GM20000 (cell line): ENCODE measurements at regions not wholly inside any gene's neighbourhood (a gene's known extent, or its start where the extent isn't known, plus 50 kb on each side); places are given as distances from the start of the nearest gene placed in this dataset.
"Not testable (repeated sequence)": the region's sequence is repeated elsewhere in the genome, so short reads cannot be mapped to it uniquely, and the experiment has no call there.

Experiments used
- DNase-seq: peaks from one replicate; pipeline ENCODE4 v3.0.0; 2012; ENCODE audit warnings: low spot score
- CTCF ChIP-seq: IDR thresholded peaks from 2 replicates; pipeline ENCODE4 v1.5.1; 2012; ENCODE audit warnings: mild to moderate bottlenecking, control low read depth; ENCODE audit errors: extremely low read depth, missing control alignments

DNA sequence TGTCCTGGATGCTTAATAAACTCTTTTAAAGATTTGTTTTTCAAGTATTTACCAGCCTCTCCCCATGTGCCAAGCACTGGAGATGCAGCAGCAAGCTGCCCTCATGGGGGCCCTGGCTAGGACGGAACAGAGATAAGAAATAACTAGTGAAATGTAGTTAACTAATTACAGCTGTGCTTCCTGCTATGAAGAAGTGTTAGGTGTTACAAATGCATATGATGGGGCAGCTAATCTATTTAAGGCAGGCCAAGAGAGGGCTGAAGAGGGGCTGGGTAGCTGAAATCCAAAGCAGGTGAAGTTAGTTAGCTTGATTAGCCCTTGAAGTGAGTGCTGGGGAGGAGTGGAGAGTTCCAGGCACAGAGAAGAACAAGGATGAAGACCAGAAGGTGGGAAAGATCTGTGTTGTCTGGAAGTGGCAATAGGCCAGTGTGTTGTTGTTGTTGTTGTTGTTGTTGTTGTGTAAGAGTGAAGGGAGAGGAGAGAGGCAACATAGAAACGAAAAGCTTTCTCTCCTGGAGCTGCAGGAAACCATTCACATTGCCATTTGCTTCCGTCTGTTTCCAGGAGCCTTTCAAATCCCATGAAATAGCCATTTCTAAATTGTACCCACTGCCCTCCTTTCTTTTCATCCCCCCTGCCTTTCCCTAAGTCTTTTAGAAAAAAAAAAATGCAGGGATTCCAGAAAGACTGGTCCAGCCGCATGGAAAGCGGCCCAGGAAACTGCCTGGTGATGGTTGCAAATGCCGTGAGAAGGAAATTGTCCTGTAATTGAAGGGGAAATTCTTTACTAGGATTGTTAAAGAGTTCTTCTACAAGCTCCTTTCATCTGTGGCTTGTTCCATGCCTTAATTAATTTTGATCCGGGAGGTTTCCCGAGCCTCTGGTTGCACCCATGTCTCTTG lies 119.6 kb downstream of the TFAP2C start:
- TF ChIP-seq CTCF, result no peak
- no peak for DNase-seq

DNA sequence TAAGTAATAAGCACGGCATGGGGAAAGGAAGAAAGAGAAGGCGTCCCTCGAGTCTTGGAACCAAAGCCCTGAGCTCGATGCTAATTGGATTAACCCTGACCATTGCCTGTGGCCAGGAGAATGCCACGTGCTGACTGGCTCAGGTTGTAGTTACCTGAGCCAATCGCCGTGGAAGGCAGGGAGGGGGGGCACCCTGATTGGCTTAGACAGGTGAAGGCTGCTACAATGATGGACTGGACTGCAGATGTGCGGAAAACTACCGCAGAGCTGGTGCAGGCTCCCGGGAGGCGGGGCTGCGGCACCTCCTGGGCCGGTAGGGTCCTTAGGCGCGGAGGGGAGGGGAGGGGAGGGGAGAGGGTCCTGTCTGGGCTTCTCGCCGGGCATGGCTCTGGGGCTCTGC lies 121.3 kb downstream of the TFAP2C start:
- DNase-seq, result no peak
- no peak for TF ChIP-seq CTCF

DNA sequence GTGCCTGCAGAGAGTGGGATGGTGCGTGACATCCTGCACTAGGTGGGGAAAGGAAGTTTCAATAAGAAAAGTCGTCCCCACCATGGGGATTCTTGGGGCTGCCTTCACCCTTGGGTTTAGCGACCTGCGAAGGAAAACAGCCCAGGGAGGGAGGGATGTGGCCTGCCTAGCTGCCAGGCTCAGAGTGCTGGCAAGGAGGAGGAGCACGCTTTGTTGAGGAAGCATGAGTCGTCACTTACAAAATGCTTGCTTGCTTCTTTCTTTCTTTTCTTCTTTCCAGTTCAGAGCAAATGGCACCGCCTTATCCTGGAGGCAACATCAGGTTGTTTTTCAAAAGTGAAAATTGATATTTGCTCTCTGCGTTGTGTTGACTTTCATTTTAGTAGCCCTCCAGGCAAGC lies 123.2 kb downstream of the TFAP2C start:
- no peak for DNase-seq
- no peak for TF ChIP-seq CTCF

GRCh38 chr20:56755201-56755600 lies 126.1 kb downstream of the TFAP2C start:
- DNase-seq, result no peak
- TF ChIP-seq CTCF, result no peak

- DNase-seq, result not testable (repeated sequence)
Observed at GRCh38 chr20:56756658-56757057, 127.6 kb downstream of the TFAP2C start.

- no peak for TF ChIP-seq CTCF
- DNase-seq, result no peak
Observed at GRCh38 chr20:56758706-56759105, 129.6 kb downstream of the TFAP2C start.

DNA sequence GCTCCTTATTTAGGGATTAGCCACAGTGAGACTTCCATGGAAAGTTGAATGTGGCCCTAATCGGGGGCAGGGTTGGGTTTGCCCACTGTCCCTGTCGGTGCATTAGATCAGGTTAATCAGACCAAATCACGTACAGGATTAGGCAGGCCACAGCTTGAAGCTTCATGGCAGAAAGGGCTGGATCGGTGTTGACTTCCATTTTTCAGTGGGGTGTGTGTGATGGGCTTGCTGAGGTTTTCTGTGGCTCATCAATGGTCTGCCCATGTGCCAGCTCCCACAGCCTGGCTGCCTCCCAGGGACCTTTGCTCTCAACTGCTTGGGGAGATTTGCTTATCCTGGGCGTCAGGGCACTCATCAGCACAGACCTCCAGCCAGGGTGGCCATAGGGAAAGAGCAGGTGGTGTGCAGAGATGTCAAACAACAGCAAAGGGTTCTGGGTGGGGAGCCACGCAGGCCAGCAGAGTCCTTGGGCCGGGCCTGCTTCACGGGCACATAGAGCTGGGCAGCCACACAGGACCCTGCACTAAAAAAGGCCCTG lies 130.7 kb downstream of the TFAP2C start:
- no peak for TF ChIP-seq CTCF
- no peak for DNase-seq

DNA sequence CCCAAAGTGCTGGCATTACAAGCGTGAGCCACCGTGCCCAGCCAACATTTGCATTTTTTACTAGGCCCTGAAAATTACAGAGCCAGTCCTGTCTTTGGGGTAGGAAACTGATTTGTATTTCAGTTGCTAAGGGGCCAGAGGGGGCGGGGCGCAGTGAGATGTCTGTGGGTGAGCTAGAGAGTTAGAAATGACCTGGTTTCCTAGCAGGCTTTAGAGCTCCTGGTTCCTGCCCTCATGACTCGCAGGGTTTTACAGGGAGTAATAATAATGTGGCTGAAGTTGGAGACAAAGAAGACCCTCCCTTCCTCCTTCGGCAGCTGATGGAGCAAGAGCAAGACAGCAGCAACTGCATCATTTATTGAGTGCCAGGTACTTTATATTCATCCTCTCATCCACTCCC lies 131.5 kb downstream of the TFAP2C start:
- no peak for TF ChIP-seq CTCF
- no peak for DNase-seq
